Peyer's patch (tissue), 4 donors: ENCODE measurements at regions not wholly inside any gene's neighbourhood (a gene's known extent, or its start where the extent isn't known, plus 50 kb on each side); places are given as distances from the start of the nearest gene placed in this dataset.

Experiments used
- DNase-seq, 3 donors: peaks; one replicate each; pipeline ENCODE4 v3.0.0-alpha.2; 2017 to 2019
- H3K27ac ChIP-seq, 4 donors: fragments of 200-600 bp; sonication (generic); one replicate each; pipeline ENCODE4 v1.5.1; 2016 to 2019
- H3K27me3 ChIP-seq, 2 donors: fragments of 200-600 bp; sonication (generic); one replicate each; pipeline ENCODE4 v1.5.1; 2019
- H3K36me3 ChIP-seq, 3 donors: fragments of 200-600 bp; sonication (generic); one replicate each; pipeline ENCODE4 v1.5.1; 2016 to 2019
- H3K4me1 ChIP-seq, 4 donors: fragments of 200-600 bp; sonication (generic); one replicate each; pipeline ENCODE4 v1.5.1; 2016 to 2019
- H3K4me3 ChIP-seq, 4 donors: fragments of 200-600 bp; sonication (generic); 1 replicate in 3 of 4; 2 replicates in 1 of 4; pipeline ENCODE4 v1.5.1; 2016 to 2019; ENCODE audit warnings: mild to moderate bottlenecking in 1 of 4
- H3K9me3 ChIP-seq, 4 donors: fragments of 200-600 bp; sonication (generic); one replicate each; pipeline ENCODE4 v1.5.1; 2016 to 2019; ENCODE audit warnings: mild to moderate bottlenecking in 1 of 4
- POLR2A ChIP-seq, 2 donors: fragments of 450-650 bp; IDR thresholded peaks; one replicate each; pipeline ENCODE4 v1.5.1; 2017; ENCODE audit warnings: antibody characterized with exemption in 2 of 2, mild to moderate bottlenecking in 2 of 2, moderate library complexity in 2 of 2
- TF ChIP-seq, protein P1 (sequence below), 6 experiments: fragments of 450-650 bp in 4 of 6; fragments of 200-600 bp in 2 of 6; sonication (generic) in 1 of 6; IDR thresholded peaks; one replicate each; pipeline ENCODE4 v1.5.1; 2017 to 2019; ENCODE audit warnings: antibody characterized with exemption in 6 of 6, mild to moderate bottlenecking in 3 of 6, moderate library complexity in 1 of 6

DNA sequence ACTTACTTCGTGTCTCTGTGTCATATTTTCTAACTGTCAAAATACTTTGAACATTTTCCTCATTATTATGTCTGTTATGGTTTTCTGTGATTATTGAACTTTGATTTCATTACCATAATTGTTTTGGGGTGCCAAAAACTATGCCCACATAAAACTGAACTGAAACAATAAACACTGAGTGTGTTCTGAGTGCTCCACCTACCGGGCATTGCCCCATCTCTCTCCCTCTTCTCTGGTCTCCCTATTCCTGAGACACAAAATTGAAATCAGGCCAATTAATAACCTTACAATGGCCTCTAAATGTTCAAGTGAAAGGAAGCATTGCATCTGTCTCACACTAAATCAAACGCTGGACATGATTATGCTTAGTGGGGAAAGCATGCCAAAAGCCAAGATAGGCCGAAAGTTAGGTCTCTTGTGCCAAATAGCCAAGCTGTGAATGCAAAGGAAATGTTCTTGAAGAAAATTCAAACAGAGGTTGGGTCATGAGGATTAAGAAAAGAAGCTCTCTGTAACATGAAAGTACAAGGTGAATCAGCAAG is 972.3 kb downstream of the PCDH7 start:
- Histone ChIP-seq H3K9me3 (no peaks in the 10 kb centered on the region), H3K36me3 (no peaks in the 10 kb centered on the region), H3K27ac (no peak overlapping the region), H3K27me3 (no peaks in the 10 kb centered on the region), H3K4me1 (no peaks in the 10 kb centered on the region), H3K4me3 (no peak overlapping the region)
- DNase-seq = no peak
- TF ChIP-seq, protein P1, sequence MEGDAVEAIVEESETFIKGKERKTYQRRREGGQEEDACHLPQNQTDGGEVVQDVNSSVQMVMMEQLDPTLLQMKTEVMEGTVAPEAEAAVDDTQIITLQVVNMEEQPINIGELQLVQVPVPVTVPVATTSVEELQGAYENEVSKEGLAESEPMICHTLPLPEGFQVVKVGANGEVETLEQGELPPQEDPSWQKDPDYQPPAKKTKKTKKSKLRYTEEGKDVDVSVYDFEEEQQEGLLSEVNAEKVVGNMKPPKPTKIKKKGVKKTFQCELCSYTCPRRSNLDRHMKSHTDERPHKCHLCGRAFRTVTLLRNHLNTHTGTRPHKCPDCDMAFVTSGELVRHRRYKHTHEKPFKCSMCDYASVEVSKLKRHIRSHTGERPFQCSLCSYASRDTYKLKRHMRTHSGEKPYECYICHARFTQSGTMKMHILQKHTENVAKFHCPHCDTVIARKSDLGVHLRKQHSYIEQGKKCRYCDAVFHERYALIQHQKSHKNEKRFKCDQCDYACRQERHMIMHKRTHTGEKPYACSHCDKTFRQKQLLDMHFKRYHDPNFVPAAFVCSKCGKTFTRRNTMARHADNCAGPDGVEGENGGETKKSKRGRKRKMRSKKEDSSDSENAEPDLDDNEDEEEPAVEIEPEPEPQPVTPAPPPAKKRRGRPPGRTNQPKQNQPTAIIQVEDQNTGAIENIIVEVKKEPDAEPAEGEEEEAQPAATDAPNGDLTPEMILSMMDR (IDR thresholded peaks at IDR 0.05) = no peak
- no peak for TF ChIP-seq POLR2A (IDR thresholded peaks at IDR 0.05)

DNA sequence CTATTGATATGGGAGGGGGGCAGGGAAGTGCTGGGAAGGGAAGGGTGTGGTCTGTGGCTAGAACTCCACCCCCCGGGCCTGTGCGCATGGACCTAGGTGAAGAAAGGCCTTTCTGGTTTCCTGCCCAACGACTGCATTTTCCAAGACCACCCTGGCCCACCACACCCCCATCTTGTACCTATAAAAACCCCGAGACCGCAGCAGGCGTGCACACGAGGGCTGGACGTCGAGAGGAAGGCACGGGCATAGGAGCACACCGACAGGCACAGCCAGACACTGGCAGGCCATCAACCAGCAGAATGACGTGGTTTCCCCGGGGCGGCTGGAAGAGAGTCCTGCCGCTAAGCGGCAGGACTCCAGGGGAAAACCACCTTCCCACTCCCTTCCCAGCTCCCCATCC is 981.1 kb downstream of the PCDH7 start:
- DNase-seq = no peak

DNA sequence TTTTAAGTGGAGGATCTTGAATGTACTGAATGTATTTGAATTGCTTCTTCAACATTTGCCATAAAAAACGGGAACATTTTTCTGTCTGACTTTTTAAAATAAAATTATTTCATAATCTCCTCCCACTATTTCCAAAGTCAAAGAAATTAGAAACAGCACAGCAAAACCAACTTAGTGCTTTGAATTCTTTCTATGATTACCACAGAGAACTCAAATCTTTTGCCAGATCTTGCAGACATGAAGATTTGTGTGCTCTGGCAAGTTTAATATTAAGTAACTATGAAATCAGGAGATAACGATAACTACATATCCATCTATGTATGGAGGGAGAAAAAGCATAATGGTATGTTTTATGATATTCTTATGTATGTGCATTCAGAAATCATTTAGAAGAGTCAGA is 982.2 kb downstream of the PCDH7 start:
- no peak for DNase-seq
- Histone ChIP-seq H3K4me1 (no peaks in the 10 kb centered on the region), H3K27me3 (no peaks in the 10 kb centered on the region), H3K9me3 (no peaks in the 10 kb centered on the region), H3K36me3 (no peaks in the 10 kb centered on the region), H3K4me3 (no peak overlapping the region), H3K27ac (no peak overlapping the region)
- no peak for TF ChIP-seq POLR2A (IDR thresholded peaks at IDR 0.05)
- TF ChIP-seq, protein P1 (IDR thresholded peaks at IDR 0.05) = no peak

More for the DNA sequence above, 981.1 kb downstream of the PCDH7 start:
- H3K4me3 ChIP-seq = no peak overlapping the region
- TF ChIP-seq, protein P1 (IDR thresholded peaks at IDR 0.05) = no peak
- TF ChIP-seq POLR2A (IDR thresholded peaks at IDR 0.05) = no peak
- H3K4me1 ChIP-seq = no peaks in the 10 kb centered on the region
- no peaks in the 10 kb centered on the region for H3K36me3 ChIP-seq
- H3K27ac ChIP-seq = no peak overlapping the region
- H3K9me3 ChIP-seq = no peaks in the 10 kb centered on the region
- H3K27me3 ChIP-seq = no peaks in the 10 kb centered on the region

- no peak for TF ChIP-seq POLR2A (IDR thresholded peaks at IDR 0.05)
- TF ChIP-seq, protein P1 (IDR thresholded peaks at IDR 0.05) = no peak
- Histone ChIP-seq H3K27me3 (no peaks in the 10 kb centered on the region), H3K9me3 (no peaks in the 10 kb centered on the region), H3K36me3 (no peaks in the 10 kb centered on the region), H3K4me3 (no peak overlapping the region), H3K4me1 (no peaks in the 10 kb centered on the region), H3K27ac (no peak overlapping the region)
- no peak for DNase-seq
Measured at GRCh38 chr4:31714238-31714637, 994.1 kb downstream of the PCDH7 start.

DNA sequence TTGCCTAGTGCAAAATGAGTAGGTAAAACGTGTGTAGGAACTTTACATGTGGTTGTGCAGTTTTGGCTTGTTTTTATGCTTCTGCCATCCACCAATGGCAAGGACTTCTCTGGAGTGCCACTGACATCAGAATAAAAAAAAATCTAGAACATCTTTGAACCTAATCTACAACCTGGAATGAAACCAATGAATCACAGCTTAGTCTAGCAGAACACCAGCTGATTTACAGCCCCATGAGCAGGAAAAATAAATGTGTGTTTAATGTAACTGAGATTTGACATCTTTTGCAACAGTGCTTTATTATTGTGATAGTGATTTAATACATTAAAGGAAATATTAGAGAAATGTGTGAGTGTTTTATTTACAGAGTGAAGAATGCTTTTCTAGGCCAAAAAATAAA is 995.1 kb downstream of the PCDH7 start:
- H3K27me3 ChIP-seq = no peaks in the 10 kb centered on the region
- H3K36me3 ChIP-seq = no peaks in the 10 kb centered on the region
- H3K9me3 ChIP-seq = no peaks in the 10 kb centered on the region
- TF ChIP-seq POLR2A (IDR thresholded peaks at IDR 0.05) = no peak
- TF ChIP-seq, protein P1 (IDR thresholded peaks at IDR 0.05) = no peak
- no peak overlapping the region for H3K4me3 ChIP-seq
- DNase-seq = no peak
- H3K4me1 ChIP-seq = no peaks in the 10 kb centered on the region
- no peak overlapping the region for H3K27ac ChIP-seq

GRCh38 chr4:31727030-31727429 is 1006.9 kb downstream of the PCDH7 start:
- H3K27ac ChIP-seq = no peak overlapping the region
- DNase-seq = no peak
- H3K36me3 ChIP-seq = no peaks in the 10 kb centered on the region
- no peaks in the 10 kb centered on the region for H3K27me3 ChIP-seq
- no peaks in the 10 kb centered on the region for H3K9me3 ChIP-seq
- TF ChIP-seq POLR2A (IDR thresholded peaks at IDR 0.05) = no peak
- no peak overlapping the region for H3K4me3 ChIP-seq
- H3K4me1 ChIP-seq = no peaks in the 10 kb centered on the region
